ENCODE measurements at regions not wholly inside any gene's neighbourhood (a gene's known extent, or its start where the extent isn't known, plus 50 kb on each side); places are given as distances from the start of the nearest gene placed in this dataset.
"Not testable (repeated sequence)": the region's sequence is repeated elsewhere in the genome, so short reads cannot be mapped to it uniquely, and the experiment has no call there.

DNA sequence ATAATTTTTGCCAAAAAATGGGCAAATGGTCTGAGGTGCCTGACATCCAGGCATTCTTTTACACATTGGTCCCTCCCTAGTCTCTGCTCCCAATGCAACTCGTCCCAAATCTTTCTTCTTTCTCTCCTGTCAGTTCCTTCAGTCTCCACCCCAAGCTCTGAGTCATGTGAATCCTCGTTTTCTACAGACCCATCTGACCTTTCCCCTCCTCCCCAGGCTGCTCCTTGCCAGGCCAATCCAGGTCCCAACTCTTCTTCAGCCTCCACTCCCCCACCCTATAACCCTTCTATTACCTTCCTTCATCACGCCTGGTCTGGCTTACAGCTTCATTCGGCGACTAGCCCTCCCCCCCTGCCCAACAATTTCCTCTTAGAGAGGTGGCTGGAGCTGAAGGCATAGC is 55.3 kb downstream of the BBS10 start:
- ATAC-seq; H3K4me3 ChIP-seq; DNase-seq; H3K4me1 ChIP-seq; H3K36me3 ChIP-seq; H3K27me3 ChIP-seq; H3K27ac ChIP-seq; in situ Hi-C loops (cut with MboI; ENCODE audit: low sequenced_read_pairs in 4 of 4); H3K9me3 ChIP-seq; intact Hi-C loops (cut with DNase I; ENCODE audit: low total_unique reads): not testable (repeated sequence)

DNA sequence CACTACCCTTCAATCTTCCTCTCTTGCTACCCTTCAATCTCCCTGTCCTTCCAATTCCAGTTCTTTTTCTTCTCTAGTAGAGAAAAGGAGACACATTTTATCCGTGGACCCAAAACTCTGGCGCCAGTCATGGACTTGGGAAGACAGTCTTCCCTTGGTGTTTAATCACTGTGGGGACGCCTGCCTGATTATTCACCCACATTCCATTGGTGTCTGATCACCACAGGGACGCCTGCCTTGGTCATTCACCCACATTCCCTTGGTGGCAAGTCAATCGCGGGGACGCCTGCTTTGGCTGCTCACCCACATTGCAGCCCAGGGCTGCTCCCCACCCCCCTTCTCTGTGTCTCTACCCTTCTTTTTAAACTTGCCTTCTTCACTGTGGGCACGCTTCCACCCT is 55.9 kb downstream of the BBS10 start:
- H3K27ac ChIP-seq = peak overlapping the region in 1 of 4 donors; percentile 13
- DNase-seq; H3K27me3 ChIP-seq; in situ Hi-C loops (cut with MboI; ENCODE audit: low sequenced_read_pairs in 4 of 4); H3K4me3 ChIP-seq; intact Hi-C loops (cut with DNase I; ENCODE audit: low total_unique reads); H3K36me3 ChIP-seq; H3K4me1 ChIP-seq; H3K9me3 ChIP-seq; ATAC-seq: not testable (repeated sequence)

DNA sequence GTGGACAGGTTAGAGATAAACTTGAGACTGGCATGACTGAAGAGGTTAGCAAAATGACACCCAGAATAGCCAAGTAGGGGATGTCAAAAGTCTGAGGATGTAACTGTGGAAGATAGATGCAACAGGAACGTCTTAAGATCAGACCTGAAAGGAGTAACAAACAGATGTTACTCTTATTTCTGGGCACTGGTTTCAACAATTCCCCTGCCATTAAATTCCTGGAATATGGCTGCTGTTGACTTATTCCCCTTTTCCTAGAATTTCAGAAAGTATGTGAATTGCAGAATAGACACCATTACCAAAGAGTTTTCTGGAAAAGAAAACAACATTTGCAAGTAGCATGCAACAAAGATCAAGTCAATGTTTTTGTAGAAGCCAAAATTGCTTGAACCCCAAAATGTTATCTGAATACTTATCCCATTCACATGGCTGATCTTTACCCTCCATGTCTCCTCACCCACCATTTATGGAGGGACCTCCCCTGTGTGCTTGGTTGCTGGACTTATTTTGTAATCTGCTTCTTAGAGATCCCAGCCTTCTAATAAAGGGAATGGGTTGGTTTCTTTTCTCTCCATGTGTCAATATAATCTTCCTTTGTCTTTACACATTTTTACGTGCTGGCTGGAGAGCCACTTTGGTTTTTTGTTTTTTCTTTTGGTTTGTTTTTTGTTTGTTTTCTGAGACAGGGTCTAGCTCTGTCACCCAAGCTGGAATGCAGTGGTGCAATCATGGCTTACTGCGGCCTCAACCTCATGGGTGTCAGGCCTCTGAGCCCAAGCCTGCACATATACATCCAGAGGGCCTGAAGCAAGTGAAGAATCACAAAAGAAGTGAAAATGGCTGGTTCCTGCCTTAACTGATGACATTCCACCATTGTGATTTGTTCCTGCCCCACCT is 57.0 kb downstream of the BBS10 start:
- intact Hi-C loops (cut with DNase I; ENCODE audit: low total_unique reads) (no loop called here), in situ Hi-C loops (cut with MboI; ENCODE audit: low sequenced_read_pairs in 4 of 4) (no loop called here)
- DNase-seq (no peak), ATAC-seq (peak; percentile 50 to 62)
- Histone ChIP-seq H3K36me3 (no peaks in the 10 kb centered on the region), H3K4me1 (no peaks in the 10 kb centered on the region), H3K27ac (peak overlapping the region in 1 of 4 donors; percentile 9), H3K27me3 (no peaks in the 10 kb centered on the region), H3K9me3 (no peaks in the 10 kb centered on the region), H3K4me3 (no peak overlapping the region)
- TF ChIP-seq, protein P1, sequence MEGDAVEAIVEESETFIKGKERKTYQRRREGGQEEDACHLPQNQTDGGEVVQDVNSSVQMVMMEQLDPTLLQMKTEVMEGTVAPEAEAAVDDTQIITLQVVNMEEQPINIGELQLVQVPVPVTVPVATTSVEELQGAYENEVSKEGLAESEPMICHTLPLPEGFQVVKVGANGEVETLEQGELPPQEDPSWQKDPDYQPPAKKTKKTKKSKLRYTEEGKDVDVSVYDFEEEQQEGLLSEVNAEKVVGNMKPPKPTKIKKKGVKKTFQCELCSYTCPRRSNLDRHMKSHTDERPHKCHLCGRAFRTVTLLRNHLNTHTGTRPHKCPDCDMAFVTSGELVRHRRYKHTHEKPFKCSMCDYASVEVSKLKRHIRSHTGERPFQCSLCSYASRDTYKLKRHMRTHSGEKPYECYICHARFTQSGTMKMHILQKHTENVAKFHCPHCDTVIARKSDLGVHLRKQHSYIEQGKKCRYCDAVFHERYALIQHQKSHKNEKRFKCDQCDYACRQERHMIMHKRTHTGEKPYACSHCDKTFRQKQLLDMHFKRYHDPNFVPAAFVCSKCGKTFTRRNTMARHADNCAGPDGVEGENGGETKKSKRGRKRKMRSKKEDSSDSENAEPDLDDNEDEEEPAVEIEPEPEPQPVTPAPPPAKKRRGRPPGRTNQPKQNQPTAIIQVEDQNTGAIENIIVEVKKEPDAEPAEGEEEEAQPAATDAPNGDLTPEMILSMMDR (IDR thresholded peaks at IDR 0.05 in 4 of 5, conservative IDR thresholded peaks at IDR 0.05 in 1 of 5) = no peak
- TF ChIP-seq POLR2A (IDR thresholded peaks at IDR 0.05) = no peak

DNA sequence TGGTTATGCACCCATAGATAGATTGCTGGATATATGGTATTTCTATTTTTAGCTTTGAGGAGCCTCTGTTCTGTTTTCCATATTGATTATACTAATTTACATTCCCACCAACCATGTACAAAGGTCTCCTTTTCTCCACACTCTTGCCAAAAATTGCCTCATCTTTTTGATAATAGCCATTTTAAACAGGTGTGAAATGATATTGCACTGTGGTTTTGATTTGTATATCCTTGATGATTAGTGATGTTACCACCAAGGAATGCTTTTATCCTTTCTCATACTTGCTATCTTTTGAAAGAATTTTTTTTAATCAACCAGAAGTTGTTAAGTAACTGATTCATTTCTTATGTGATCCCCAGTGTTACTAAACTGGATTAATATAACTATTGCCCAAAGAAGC is 60.0 kb downstream of the BBS10 start:
- in situ Hi-C loops (cut with MboI; ENCODE audit: low sequenced_read_pairs in 4 of 4) (no loop called here), intact Hi-C loops (cut with DNase I; ENCODE audit: low total_unique reads) (no loop called here)
- Histone ChIP-seq H3K4me3 (no peak overlapping the region), H3K27me3 (no peaks in the 10 kb centered on the region), H3K27ac (no peak overlapping the region), H3K4me1 (no peaks in the 10 kb centered on the region), H3K9me3 (no peaks in the 10 kb centered on the region), H3K36me3 (no peaks in the 10 kb centered on the region)
- no peak for ATAC-seq
- DNase-seq = no peak
- TF ChIP-seq, protein P1 (IDR thresholded peaks at IDR 0.05 in 4 of 5, conservative IDR thresholded peaks at IDR 0.05 in 1 of 5) = no peak
- no peak for TF ChIP-seq POLR2A (IDR thresholded peaks at IDR 0.05)

DNA sequence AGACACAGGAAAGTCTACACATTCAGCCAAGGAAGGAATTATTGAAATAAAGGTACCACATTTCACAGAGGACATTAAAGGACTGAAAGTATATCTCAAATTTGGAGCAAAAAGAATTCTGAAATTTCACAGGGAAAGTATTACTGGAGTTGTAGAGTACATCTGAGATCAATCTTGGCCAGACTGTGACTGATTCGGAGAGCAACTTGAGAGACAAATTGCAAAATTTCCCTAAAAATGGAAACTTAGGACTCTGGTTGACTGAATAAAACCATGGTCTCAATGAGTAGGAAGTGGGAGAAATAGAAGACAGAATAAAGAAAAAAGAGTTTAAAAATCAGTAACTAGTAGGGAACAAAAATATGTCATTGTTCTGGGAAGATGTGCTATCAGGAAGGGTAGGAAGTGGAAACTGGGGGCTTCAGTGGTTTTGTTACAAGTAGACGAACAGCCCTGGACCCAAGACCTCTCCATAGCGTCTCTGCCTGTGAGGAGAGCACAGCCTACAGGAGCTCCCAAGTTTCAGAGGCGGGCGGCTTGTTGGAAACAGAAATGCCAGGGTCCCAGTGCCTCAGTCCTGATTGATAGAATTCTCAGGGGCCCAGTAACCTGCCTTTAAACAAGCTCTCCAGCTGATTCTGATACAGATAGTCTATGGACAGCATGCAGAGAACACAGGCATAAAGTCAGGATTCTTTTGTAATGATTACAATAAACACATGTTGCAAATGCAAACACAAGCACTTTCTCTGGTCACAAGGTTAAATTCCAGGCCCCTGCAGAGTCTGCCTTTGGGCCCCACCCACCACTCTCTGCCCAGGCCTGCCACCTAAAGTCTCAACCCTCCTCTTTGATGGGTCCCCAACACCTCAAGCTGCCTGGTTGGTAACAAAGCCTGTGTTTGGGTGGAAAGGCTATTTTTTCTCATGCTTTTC is 63.1 kb downstream of the BBS10 start:
- DNase-seq (no peak), ATAC-seq (no peak)
- Histone ChIP-seq H3K27ac (no peak overlapping the region), H3K4me3 (no peak overlapping the region), H3K36me3 (no peaks in the 10 kb centered on the region), H3K4me1 (no peaks in the 10 kb centered on the region), H3K9me3 (no peaks in the 10 kb centered on the region), H3K27me3 (no peaks in the 10 kb centered on the region)
- in situ Hi-C loops (cut with MboI; ENCODE audit: low sequenced_read_pairs in 4 of 4) = no loop called here
- intact Hi-C loops (cut with DNase I; ENCODE audit: low total_unique reads) = no loop called here
- no peak for TF ChIP-seq POLR2A (IDR thresholded peaks at IDR 0.05)
- TF ChIP-seq, protein P1 (IDR thresholded peaks at IDR 0.05 in 4 of 5, conservative IDR thresholded peaks at IDR 0.05 in 1 of 5) = no peak

All from gastrocnemius medialis (tissue), 4 donors.